Memory B cell (primary cell): ENCODE measurements at regions not wholly inside any gene's neighbourhood (a gene's known extent, or its start where the extent isn't known, plus 50 kb on each side); places are given as distances from the start of the nearest gene placed in this dataset.
A peak's percentile ranks its signal among the peaks of the same experiment; 100 is the strongest.

Experiments used
- ATAC-seq: fragments of 150-1000 bp; cut with Tn5 transposase; 2 replicates; pipeline ENCODE4 v1.10.0; 2021; ENCODE audit warnings: low read depth, mild to moderate bottlenecking, moderate library complexity
- DNase-seq, 2 donors: peaks; one replicate each; pipeline ENCODE4 v3.0.0; 2022; ENCODE audit warnings: low spot score in 2 of 2
- H3K27ac Mint-ChIP-seq: one replicate; pipeline ENCODE4 v1.8.0; 2022; ENCODE audit warnings: mild to moderate bottlenecking, moderate library complexity, mixed read lengths
- H3K27me3 Mint-ChIP-seq: one replicate; pipeline ENCODE4 v1.8.0; 2022; ENCODE audit warnings: mixed read lengths
- H3K36me3 Mint-ChIP-seq: one replicate; pipeline ENCODE4 v1.8.0; 2022; ENCODE audit warnings: mild to moderate bottlenecking, mixed read lengths
- H3K4me1 Mint-ChIP-seq: one replicate; pipeline ENCODE4 v1.8.0; 2022; ENCODE audit warnings: mixed read lengths
- H3K4me3 Mint-ChIP-seq: one replicate; pipeline ENCODE4 v1.8.0; 2022; ENCODE audit warnings: mild to moderate bottlenecking, moderate library complexity, mixed read lengths
- H3K9me3 Mint-ChIP-seq: one replicate; pipeline ENCODE4 v1.8.0; 2022; ENCODE audit warnings: mixed read lengths

DNA sequence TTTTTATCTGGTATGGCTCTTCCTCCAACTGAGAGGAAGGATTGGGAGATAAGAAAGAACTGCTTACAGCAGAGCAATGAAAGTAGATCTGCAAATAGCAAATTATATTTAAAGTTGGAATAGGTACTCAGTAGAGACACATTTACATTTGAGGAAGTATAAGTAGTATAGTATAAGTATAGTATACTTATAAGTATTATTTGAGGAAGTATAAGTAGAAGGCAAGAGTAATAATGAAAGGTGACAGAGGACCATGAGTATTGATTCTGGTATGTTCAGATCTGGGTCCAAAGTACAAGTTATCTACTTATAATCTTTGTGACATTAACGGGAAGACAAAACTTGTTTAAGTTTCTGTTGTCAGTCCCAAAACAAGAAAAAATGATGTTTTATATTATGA lies 527.6 kb upstream of the SORCS1 start:
- Mint-ChIP-seq H3K4me1 (peaks cover 11% of the 10 kb centered on the region), H3K27ac (no peak overlapping the region), H3K27me3 (no peaks in the 10 kb centered on the region), H3K9me3 (peaks cover 2% of the 10 kb centered on the region), H3K4me3 (no peak overlapping the region), H3K36me3 (no peaks in the 10 kb centered on the region)
- DNase-seq (no peak), ATAC-seq (peak; percentile 32)

DNA sequence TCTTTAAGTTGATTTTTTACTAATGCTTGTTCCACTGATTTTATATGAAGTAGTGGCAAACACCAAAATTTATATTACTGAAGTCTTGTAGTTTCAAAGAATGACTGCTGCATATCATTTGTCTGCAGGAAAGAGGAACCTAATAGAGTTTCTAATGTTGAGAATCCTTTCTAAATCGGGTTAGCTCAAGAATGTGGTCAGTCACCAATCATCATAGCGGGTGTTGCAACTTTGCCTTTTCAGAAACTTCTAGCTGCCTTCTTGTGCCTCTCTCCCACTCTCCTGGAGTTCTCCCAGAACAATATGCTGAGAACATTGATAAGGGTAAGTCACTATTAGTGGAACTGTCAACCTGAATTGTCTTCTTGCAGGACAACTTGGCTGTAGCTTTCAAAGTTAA lies 524.8 kb upstream of the SORCS1 start:
- H3K9me3 Mint-ChIP-seq: peaks cover 2% of the 10 kb centered on the region
- H3K27ac Mint-ChIP-seq: peak overlapping the region; percentile 45
- ATAC-seq (peak; percentile 34), DNase-seq (no peak)
- H3K4me1 Mint-ChIP-seq: peaks cover 20% of the 10 kb centered on the region
- H3K27me3 Mint-ChIP-seq: no peaks in the 10 kb centered on the region
- H3K4me3 Mint-ChIP-seq: peak overlapping the region; percentile 74
- no peaks in the 10 kb centered on the region for H3K36me3 Mint-ChIP-seq

DNA sequence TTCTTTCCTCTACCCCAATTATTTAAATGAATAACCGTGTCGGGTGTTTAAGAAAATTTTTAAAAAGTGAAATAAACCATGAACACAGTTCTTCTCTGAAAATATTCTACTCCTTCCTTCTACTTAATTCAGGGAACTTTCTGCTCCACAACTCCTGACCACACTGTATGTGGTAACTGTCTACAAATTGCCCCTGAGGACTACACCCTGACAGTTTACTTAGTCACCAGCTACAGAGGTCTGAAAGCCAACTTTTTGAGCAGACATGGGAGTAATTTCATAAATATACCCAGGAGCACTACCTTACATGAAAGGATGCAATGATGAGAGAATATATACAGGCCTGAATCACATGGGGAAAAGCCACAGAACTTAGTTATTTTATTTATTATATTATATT lies 523.2 kb upstream of the SORCS1 start:
- DNase-seq (no peak), ATAC-seq (no peak)
- peaks cover 3% of the 10 kb centered on the region for H3K9me3 Mint-ChIP-seq

DNA sequence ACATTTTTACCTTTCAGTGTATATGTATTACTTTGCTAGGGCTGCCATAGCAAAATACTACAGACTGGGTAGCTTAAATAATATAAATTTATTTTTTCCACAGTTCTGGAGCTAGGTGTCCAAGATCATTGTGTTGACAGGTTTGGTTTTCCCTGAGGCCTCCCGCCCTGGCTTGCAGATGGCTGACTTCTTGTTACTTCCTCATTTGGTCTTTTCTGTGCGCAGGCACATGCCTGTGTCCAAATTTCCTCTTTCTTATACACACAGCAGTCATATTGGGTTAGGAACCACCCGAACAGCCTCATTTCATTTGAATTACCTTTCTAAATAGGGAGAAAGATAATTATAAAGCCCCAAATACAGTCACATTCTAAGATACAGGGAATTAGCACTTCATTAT lies 521.6 kb upstream of the SORCS1 start:
- ATAC-seq (peak; percentile 99), DNase-seq (peak; percentile 13 to 15)
- peaks cover 5% of the 10 kb centered on the region for H3K9me3 Mint-ChIP-seq
- no peaks in the 10 kb centered on the region for H3K27me3 Mint-ChIP-seq
- H3K36me3 Mint-ChIP-seq: no peaks in the 10 kb centered on the region
- no peak overlapping the region for H3K4me3 Mint-ChIP-seq
- peak overlapping the region; percentile 64 for H3K27ac Mint-ChIP-seq
- peaks cover 17% of the 10 kb centered on the region for H3K4me1 Mint-ChIP-seq

More for the DNA sequence above, 523.2 kb upstream of the SORCS1 start:
- Mint-ChIP-seq H3K27ac (peak overlapping the region; percentile 45), H3K36me3 (no peaks in the 10 kb centered on the region), H3K4me1 (peaks cover 19% of the 10 kb centered on the region), H3K4me3 (no peak overlapping the region), H3K27me3 (no peaks in the 10 kb centered on the region)

DNA sequence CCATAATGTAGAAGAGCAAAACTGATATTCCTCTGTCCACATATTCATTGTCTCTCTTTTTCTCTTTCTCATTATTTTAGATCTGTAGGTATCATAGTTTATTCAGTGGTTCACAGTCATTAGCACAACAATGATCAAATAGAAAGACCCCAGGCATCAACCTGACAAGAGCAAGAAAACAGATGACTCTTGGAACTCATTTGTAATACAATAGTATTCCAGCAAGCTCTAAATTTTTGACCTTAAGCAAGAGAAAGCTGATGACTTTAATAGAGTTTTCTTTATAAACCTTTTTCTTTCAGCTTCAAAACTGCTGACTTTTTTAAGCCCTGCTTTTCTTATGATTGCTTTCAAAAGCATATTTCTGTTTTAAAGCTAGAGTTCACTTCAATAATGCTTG lies 507.5 kb upstream of the SORCS1 start:
- H3K27ac Mint-ChIP-seq: no peak overlapping the region
- H3K36me3 Mint-ChIP-seq: no peaks in the 10 kb centered on the region
- no peak for ATAC-seq

DNA sequence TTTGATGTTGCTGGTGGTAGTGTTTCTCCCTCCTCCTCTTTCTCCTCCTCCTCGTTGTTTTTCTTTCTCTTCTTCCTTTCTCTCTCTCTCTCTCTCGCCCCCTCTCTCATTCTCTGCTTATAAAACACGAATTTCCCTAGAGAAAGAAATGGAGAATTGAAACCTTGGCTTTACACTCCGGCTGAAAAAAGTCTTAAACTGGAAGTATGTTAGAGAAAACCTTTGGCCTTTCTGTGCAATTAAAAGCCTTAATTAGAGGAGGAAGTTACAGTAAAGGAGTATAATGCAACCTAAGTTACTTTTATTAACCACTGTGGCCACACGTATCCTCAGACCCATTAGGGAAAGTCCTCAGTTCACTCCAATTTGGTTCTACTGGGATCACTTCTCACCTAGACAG lies 501.7 kb upstream of the SORCS1 start:
- DNase-seq: no peak
- H3K4me1 Mint-ChIP-seq: peaks cover 4% of the 10 kb centered on the region
- no peaks in the 10 kb centered on the region for H3K36me3 Mint-ChIP-seq
- H3K9me3 Mint-ChIP-seq: peaks cover 3% of the 10 kb centered on the region
- no peak overlapping the region for H3K27ac Mint-ChIP-seq
- no peak overlapping the region for H3K4me3 Mint-ChIP-seq
- ATAC-seq: no peak
- H3K27me3 Mint-ChIP-seq: no peaks in the 10 kb centered on the region

More for the DNA sequence above, 507.5 kb upstream of the SORCS1 start:
- Mint-ChIP-seq H3K4me1 (no peaks in the 10 kb centered on the region), H3K9me3 (peaks cover 3% of the 10 kb centered on the region), H3K4me3 (no peak overlapping the region), H3K27me3 (no peaks in the 10 kb centered on the region)
- no peak for DNase-seq

DNA sequence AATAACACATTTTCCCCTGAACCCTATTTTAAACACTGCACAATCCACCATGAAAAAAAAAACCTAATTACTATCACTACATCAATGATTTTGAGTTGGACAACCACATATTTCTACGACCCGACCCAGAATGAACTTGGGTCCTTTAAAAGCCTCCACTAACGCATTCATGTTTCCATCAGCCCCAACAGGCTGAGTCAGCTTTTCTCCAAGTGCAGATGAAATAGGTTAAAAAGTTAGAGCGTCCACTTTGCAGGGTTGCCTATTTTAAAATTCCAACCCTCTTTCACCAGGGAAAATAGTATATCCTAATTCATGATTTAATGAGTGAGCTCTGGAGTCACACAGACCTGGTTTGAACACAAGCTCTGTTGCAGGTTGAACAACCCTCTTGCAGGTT lies 501.0 kb upstream of the SORCS1 start:
- H3K4me1 Mint-ChIP-seq: peaks cover 4% of the 10 kb centered on the region
- DNase-seq (no peak), ATAC-seq (no peak)
- no peak overlapping the region for H3K27ac Mint-ChIP-seq
- no peak overlapping the region for H3K4me3 Mint-ChIP-seq
- peaks cover 3% of the 10 kb centered on the region for H3K9me3 Mint-ChIP-seq
- H3K27me3 Mint-ChIP-seq: no peaks in the 10 kb centered on the region
- no peaks in the 10 kb centered on the region for H3K36me3 Mint-ChIP-seq

DNA sequence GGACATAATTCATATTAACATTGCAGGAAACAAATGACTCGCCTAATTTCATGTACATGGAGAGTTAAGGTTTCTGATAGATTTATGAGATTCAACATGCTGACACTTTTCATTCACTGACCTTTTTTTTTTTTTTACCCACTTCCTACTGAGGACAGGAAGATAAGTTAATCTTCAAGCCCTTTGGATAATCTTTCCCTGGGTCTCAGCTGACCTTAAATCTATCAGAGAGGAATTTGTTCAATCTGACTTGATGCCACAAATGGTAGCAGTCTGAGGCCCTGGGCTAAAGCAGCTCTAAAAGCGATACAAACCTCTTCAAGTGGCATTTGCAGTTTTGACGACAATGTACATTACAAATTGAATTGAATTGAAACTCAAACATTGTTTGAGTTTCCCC lies 493.3 kb upstream of the SORCS1 start:
- Mint-ChIP-seq H3K27ac (no peak overlapping the region), H3K9me3 (no peaks in the 10 kb centered on the region), H3K4me3 (no peak overlapping the region), H3K4me1 (peaks cover 15% of the 10 kb centered on the region), H3K27me3 (no peaks in the 10 kb centered on the region), H3K36me3 (no peaks in the 10 kb centered on the region)
- no peak for DNase-seq
- no peak for ATAC-seq

DNA sequence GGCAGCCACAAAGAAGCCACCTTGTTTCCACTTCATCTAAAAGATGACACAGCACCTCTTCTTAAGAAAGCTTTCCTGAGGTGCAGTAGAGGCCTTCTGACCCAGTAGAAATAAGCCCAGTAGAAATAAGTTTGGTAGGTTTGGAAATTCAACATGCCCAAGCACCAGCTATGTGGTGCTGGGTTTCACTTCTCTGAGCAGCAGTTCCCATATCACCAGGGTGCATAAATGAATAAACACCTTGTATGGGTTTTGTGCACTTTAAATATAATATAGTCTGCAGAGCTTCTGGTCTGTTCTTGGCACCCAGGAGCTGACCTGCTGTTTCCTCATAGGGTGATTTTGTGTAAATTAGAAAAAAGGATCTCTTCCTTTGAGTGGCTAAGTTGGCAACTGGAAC lies 492.4 kb upstream of the SORCS1 start:
- Mint-ChIP-seq H3K9me3 (no peaks in the 10 kb centered on the region), H3K27me3 (no peaks in the 10 kb centered on the region), H3K4me1 (peaks cover 15% of the 10 kb centered on the region), H3K4me3 (no peak overlapping the region), H3K27ac (no peak overlapping the region), H3K36me3 (no peaks in the 10 kb centered on the region)
- ATAC-seq: no peak
- no peak for DNase-seq

DNA sequence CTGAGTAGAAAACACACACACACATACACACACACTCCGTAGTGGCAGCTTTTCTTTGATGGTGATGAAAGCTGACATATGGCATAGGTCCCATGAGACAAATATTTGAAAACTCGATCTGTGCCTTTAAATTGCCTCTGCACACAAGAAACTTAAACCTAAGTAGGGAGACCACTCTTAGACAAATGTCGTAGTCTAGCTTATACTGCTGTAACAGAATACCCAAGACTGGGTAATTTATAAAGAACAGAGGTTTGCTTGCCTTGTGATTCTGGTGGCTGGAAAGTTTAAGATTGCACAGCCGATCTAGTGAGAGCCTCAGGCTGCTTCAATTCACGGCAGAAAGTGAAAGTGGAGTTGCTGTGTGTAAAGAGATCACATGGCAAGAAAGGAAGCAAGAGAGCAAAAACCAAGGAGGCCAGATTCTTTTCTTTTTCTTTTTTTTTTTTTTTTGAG lies 489.4 kb upstream of the SORCS1 start:
- H3K27me3 Mint-ChIP-seq: no peaks in the 10 kb centered on the region
- H3K4me3 Mint-ChIP-seq: peak overlapping the region; percentile 75
- peak overlapping the region; percentile 83 for H3K27ac Mint-ChIP-seq
- H3K4me1 Mint-ChIP-seq: peaks cover 15% of the 10 kb centered on the region
- ATAC-seq (peak; percentile 87), DNase-seq (peak in 1 of 2 donors; percentile 8)
- H3K9me3 Mint-ChIP-seq: no peaks in the 10 kb centered on the region
- H3K36me3 Mint-ChIP-seq: no peaks in the 10 kb centered on the region

DNA sequence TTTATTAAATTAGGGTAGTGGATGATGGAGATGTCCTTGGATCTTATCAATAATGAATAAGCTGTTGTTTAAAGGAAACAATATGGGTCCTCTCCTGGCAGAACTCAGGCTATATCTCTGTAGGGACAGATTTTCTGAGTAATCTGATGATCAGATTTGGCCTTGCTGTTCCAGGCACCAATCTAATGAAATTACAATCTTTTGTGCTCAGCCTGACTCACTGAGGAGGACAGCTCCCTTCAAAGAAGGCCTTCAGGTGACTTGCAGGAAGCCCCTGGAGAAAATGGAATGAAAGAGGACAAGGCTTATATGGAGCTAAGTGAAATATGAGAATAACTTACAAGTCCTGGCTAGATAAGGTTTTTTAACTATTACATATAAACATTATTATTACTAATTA lies 486.4 kb upstream of the SORCS1 start:
- Mint-ChIP-seq H3K4me1 (peaks cover 6% of the 10 kb centered on the region), H3K9me3 (no peaks in the 10 kb centered on the region), H3K36me3 (no peaks in the 10 kb centered on the region), H3K27me3 (no peaks in the 10 kb centered on the region), H3K4me3 (no peak overlapping the region), H3K27ac (no peak overlapping the region)
- ATAC-seq (no peak), DNase-seq (no peak)

DNA sequence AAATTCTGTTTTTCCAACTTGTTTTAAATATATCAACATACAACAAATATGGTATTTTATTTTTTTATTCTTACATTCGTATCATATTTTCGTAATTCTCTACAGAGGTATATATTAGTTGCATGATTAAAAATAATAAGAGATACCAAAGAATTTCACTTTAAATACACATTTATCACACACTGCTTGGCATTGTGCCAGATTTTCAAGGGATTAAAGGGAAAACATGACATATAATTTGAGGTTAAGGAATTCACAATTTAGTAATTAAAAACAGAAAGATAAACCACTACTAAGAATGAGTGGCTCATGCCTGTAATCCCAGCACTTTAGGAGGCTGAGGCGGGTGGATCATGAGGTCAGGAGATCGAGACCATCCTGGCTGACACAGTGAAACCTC lies 484.7 kb upstream of the SORCS1 start:
- Mint-ChIP-seq H3K27ac (no peak overlapping the region), H3K4me3 (no peak overlapping the region), H3K9me3 (no peaks in the 10 kb centered on the region), H3K4me1 (peaks cover 5% of the 10 kb centered on the region), H3K36me3 (no peaks in the 10 kb centered on the region), H3K27me3 (no peaks in the 10 kb centered on the region)
- DNase-seq (no peak), ATAC-seq (no peak)

DNA sequence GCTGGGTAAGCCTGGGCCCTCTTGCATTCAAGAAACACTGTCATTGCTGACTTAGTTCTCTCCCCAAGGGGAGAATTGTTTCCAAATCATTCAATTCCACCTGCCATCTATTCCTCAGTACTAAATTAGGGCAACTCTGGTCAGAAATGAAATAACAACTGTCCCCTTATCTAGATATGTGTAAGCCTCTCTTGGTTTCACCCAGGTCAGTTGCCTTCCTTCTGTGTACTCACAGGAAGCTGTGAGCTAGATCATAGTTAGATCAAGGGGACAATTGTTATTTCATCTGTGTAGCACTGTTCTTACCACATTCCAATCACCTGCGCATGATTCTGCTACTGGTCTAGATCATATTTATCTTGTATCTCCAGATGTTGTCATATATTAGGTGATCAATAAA lies 483.0 kb upstream of the SORCS1 start:
- H3K4me1 Mint-ChIP-seq: no peaks in the 10 kb centered on the region
- no peaks in the 10 kb centered on the region for H3K36me3 Mint-ChIP-seq
- H3K27ac Mint-ChIP-seq: no peak overlapping the region
- ATAC-seq (no peak), DNase-seq (no peak)
- no peak overlapping the region for H3K4me3 Mint-ChIP-seq
- no peaks in the 10 kb centered on the region for H3K27me3 Mint-ChIP-seq
- peaks cover 1% of the 10 kb centered on the region for H3K9me3 Mint-ChIP-seq

DNA sequence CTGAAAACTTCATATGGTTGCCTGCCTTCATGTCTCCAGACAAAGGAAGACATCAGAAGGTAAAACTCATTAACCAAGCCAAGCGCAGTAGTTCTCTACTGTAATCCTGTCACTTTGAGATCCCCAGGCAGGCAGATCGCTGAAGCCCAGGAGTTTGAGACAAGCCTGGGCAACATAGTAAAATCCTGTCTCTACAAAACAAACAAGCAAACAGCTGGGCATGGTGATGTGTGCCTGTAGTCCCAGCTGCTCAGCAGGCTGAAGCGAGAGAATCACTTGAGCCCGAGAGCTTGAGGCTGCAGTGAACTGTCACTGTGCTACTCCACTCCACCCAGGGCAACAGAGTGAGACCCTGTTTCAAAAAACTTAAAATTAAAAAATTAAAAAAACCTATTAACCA lies 467.4 kb upstream of the SORCS1 start:
- Mint-ChIP-seq H3K27ac (no peak overlapping the region), H3K4me1 (no peaks in the 10 kb centered on the region), H3K4me3 (no peak overlapping the region), H3K9me3 (peaks cover 3% of the 10 kb centered on the region), H3K36me3 (no peaks in the 10 kb centered on the region), H3K27me3 (no peaks in the 10 kb centered on the region)
- ATAC-seq: no peak
- no peak for DNase-seq

DNA sequence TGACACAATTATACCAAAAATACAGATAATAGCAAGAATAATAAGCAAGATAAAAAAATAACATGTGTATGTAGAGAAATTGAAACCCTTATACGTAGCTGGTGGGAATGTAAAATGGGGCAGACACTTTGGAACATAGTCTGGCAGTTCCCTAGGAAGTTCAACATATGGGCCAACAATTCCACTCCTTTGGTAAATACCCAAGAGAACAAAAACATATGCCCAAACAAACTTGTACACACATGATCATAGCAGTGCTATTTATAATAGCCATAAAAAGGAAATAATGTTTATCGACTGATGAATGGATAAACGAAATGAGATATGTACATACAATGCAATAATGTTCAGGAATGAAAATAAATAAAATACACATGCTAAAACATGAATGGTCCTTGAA lies 462.4 kb upstream of the SORCS1 start:
- H3K4me3 Mint-ChIP-seq: no peak overlapping the region
- DNase-seq: no peak

More for the DNA sequence above, 462.4 kb upstream of the SORCS1 start:
- H3K27me3 Mint-ChIP-seq: no peaks in the 10 kb centered on the region
- no peak overlapping the region for H3K27ac Mint-ChIP-seq
- no peaks in the 10 kb centered on the region for H3K4me1 Mint-ChIP-seq
- no peaks in the 10 kb centered on the region for H3K36me3 Mint-ChIP-seq
- peaks cover 2% of the 10 kb centered on the region for H3K9me3 Mint-ChIP-seq
- no peak for ATAC-seq
